ENCODE measurements at regions not wholly inside any gene's neighbourhood (a gene's known extent, or its start where the extent isn't known, plus 50 kb on each side); places are given as distances from the start of the nearest gene placed in this dataset.

GRCh38 chr6:93745306-93745705, 325.9 kb upstream of the EPHA7 start:
- Histone ChIP-seq H3K79me2 (no peaks in the 10 kb centered on the region), H3K36me3 (ENCODE audit: control insufficient read depth, insufficient read depth, low read length) (no peaks in the 10 kb centered on the region), H3K9ac (no peak overlapping the region), H3K4me1 (no peaks in the 10 kb centered on the region), H3K4me3 (ENCODE audit: low read depth, low read length) (no peak overlapping the region), H2AFZ (no peak overlapping the region), H3K4me2 (ENCODE audit: low read length) (no peak overlapping the region), H3K9me3 (ENCODE audit: control insufficient read depth, low read length) (no peaks in the 10 kb centered on the region), H3K27ac (no peak overlapping the region), H3K27me3 (ENCODE audit: control insufficient read depth, insufficient read depth, low read length) (no peaks in the 10 kb centered on the region)
- TF ChIP-seq CTCF (IDR thresholded peaks at IDR 0.05), result no peak

DNA sequence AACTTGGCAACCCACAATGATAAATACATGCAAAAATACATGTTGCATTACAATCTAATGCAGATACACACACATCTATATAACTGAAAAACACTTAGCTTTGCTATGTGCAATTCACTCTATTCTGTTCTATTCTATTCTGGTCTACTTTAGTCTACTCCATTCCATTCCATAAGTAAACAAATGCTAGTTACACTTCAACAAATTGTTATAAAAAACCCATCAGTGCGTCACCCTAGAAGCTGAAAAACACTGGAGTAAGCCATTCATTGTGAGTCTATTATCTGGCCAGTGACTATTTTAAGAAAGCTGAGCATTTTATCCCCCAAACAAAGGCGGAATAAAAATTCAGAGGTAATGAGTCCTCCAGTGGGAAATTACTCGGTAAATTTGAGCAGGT, 315.7 kb upstream of the EPHA7 start:
- Histone ChIP-seq H2AFZ (no peak overlapping the region), H3K79me2 (no peaks in the 10 kb centered on the region)
- no peak for TF ChIP-seq CTCF (IDR thresholded peaks at IDR 0.05)

GRCh38 chr6:93731306-93731705, 311.9 kb upstream of the EPHA7 start:
- no peak for TF ChIP-seq CTCF (IDR thresholded peaks at IDR 0.05)
- H3K27me3 ChIP-seq (ENCODE audit: control insufficient read depth, insufficient read depth, low read length), result no peaks in the 10 kb centered on the region
- no peak overlapping the region for H3K27ac ChIP-seq

More for the DNA sequence above, 315.7 kb upstream of the EPHA7 start:
- Histone ChIP-seq H3K36me3 (ENCODE audit: control insufficient read depth, insufficient read depth, low read length) (no peaks in the 10 kb centered on the region), H3K4me2 (ENCODE audit: low read length) (no peak overlapping the region), H3K4me1 (no peaks in the 10 kb centered on the region), H3K9me3 (ENCODE audit: control insufficient read depth, low read length) (no peaks in the 10 kb centered on the region), H3K27me3 (ENCODE audit: control insufficient read depth, insufficient read depth, low read length) (no peaks in the 10 kb centered on the region), H3K9ac (no peak overlapping the region), H3K4me3 (ENCODE audit: low read depth, low read length) (no peak overlapping the region), H3K27ac (no peak overlapping the region)

DNA sequence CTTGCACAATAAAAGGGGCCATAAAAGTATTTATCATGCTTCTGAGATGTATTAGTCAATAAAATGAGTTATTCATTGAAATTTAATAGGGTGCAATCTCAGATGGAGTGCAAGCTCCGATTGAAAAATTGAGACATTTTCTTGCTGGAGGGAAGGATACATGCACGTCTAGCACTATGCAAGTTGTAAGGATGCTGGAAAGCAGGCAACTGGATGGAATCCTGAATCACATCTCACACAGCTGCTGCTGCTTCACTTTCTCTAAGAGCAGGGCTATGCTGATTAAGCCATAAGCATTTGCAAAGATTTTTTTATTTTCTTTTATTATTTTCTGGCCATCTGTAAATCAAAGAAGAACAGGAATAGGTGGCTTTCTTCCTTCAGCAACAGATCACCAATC, 308.8 kb upstream of the EPHA7 start:
- TF ChIP-seq CTCF (IDR thresholded peaks at IDR 0.05), result no peak
- Histone ChIP-seq H3K27ac (no peak overlapping the region), H3K79me2 (no peaks in the 10 kb centered on the region), H3K4me3 (ENCODE audit: low read depth, low read length) (no peak overlapping the region), H3K4me1 (no peaks in the 10 kb centered on the region), H2AFZ (no peak overlapping the region), H3K9ac (no peak overlapping the region), H3K4me2 (ENCODE audit: low read length) (no peak overlapping the region), H3K9me3 (ENCODE audit: control insufficient read depth, low read length) (no peaks in the 10 kb centered on the region), H3K36me3 (ENCODE audit: control insufficient read depth, insufficient read depth, low read length) (no peaks in the 10 kb centered on the region), H3K27me3 (ENCODE audit: control insufficient read depth, insufficient read depth, low read length) (no peaks in the 10 kb centered on the region)

More at GRCh38 chr6:93731306-93731705, 311.9 kb upstream of the EPHA7 start:
- Histone ChIP-seq H3K4me3 (ENCODE audit: low read depth, low read length) (no peak overlapping the region), H2AFZ (no peak overlapping the region), H3K4me2 (ENCODE audit: low read length) (no peak overlapping the region), H3K36me3 (ENCODE audit: control insufficient read depth, insufficient read depth, low read length) (no peaks in the 10 kb centered on the region), H3K9me3 (ENCODE audit: control insufficient read depth, low read length) (no peaks in the 10 kb centered on the region), H3K9ac (no peak overlapping the region), H3K4me1 (no peaks in the 10 kb centered on the region), H3K79me2 (no peaks in the 10 kb centered on the region)

GRCh38 chr6:93727447-93727846, 308.1 kb upstream of the EPHA7 start:
- Histone ChIP-seq H3K79me2 (no peaks in the 10 kb centered on the region), H2AFZ (no peak overlapping the region), H3K4me1 (no peaks in the 10 kb centered on the region), H3K27ac (no peak overlapping the region), H3K9ac (no peak overlapping the region), H3K36me3 (ENCODE audit: control insufficient read depth, insufficient read depth, low read length) (no peaks in the 10 kb centered on the region), H3K4me3 (ENCODE audit: low read depth, low read length) (no peak overlapping the region), H3K9me3 (ENCODE audit: control insufficient read depth, low read length) (no peaks in the 10 kb centered on the region), H3K27me3 (ENCODE audit: control insufficient read depth, insufficient read depth, low read length) (no peaks in the 10 kb centered on the region), H3K4me2 (ENCODE audit: low read length) (no peak overlapping the region)
- TF ChIP-seq CTCF (IDR thresholded peaks at IDR 0.05), result no peak
